ENCODE measurements at regions not wholly inside any gene's neighbourhood (a gene's known extent, or its start where the extent isn't known, plus 50 kb on each side); places are given as distances from the start of the nearest gene placed in this dataset.

DNA sequence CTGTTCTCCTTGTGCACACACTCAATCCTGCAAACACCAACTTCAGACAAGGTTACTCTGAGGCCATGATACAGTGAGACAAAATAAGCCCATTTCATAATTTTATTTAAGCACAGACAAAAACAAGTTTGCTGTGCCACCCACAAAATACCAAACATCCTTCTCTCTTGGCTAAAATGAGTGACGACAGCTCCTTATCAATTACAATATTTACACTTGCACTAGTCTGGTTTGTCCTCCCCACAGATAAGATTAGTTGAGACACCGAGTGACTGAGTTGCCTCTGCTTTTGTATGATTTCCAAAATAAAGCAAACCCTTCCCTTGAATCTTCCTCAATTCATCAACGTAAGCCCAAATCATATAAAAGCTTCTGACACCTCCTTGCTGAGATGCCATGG, 233.5 kb upstream of the ATP10A start:
- H3K27me3 Mint-ChIP-seq: peaks cover 13% of the 10 kb centered on the region
- CTCF ChIA-PET: no interaction called here
- no peak overlapping the region for H3K27ac Mint-ChIP-seq

GRCh38 chr15:26095710-26096330, 232.7 kb upstream of the ATP10A start:
- Mint-ChIP-seq H3K4me3 (no peak overlapping the region), H3K9me3 (no peaks in the 10 kb centered on the region), H3K27ac (no peak overlapping the region), H3K36me3 (no peaks in the 10 kb centered on the region), H3K4me1 (no peaks in the 10 kb centered on the region), H3K27me3 (peaks cover 21% of the 10 kb centered on the region)
- no peak for DNase-seq
- CTCF ChIA-PET: no interaction called here

More for the DNA sequence above, 233.5 kb upstream of the ATP10A start:
- DNase-seq: no peak
- Mint-ChIP-seq H3K9me3 (no peaks in the 10 kb centered on the region), H3K36me3 (no peaks in the 10 kb centered on the region), H3K4me3 (no peak overlapping the region), H3K4me1 (no peaks in the 10 kb centered on the region)

DNA sequence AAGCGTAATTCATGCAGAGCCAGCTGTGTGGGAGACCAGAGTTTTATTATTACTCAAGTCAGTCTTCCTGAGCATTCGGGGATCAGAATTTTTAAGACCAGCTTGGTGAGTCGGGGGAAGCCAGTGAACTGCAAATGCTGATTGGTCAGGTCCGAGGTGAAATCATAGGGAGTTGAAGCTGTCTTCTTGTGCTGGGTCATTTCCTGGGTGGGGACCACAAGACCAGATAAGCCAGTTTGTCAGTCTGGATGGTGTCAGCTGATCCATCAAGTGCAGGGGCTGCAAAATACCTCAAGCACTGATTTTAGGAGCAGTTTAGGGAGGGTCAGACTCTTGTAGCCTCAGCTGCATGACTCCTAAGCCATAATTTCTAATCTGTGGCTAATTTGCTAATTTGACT, 228.1 kb upstream of the ATP10A start:
- DNase-seq: no peak
- H3K27ac Mint-ChIP-seq: no peak overlapping the region

DNA sequence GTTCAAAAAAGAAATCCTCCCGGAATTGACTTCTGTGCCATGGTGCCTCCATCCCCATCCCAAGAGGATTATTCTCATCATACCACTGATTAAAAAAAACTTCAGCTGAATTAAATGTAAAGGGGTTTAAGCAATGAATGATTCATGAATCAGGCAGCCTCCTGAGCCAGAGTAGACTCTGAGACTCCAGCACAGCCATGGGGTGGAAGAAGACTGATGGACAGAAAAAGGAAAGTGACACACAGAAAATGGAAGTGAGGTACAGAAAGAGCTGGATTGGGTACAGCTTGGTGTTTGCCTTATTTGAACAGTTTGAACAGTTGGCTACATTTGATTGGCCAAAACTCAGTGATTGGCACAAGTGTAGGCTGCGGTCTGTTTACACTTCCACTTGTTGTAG, 224.8 kb upstream of the ATP10A start:
- no peak for DNase-seq

More for the DNA sequence above, 228.1 kb upstream of the ATP10A start:
- CTCF ChIA-PET: no interaction called here
- Mint-ChIP-seq H3K4me1 (no peaks in the 10 kb centered on the region), H3K9me3 (no peaks in the 10 kb centered on the region), H3K27me3 (peaks cover 22% of the 10 kb centered on the region), H3K4me3 (no peak overlapping the region), H3K36me3 (no peaks in the 10 kb centered on the region)

DNA sequence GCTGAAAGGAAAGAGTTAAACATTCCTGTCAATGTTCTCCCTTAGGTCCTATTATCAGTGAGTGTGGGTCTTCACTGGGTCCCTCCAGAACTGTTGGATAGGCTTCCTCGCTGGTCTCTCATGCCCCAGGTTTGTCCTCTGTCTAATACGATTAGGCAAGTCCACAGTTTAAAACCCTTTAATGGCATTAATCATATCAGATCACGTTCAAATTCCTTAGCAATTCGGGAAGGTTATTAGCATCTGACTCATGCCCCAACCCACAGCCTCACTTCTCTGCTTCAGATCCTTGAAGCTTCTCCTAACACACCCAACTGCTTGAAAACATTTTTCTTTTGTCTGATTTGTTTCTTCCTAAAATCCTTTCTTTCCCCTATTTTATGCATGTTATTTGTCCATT, 224.3 kb upstream of the ATP10A start:
- Mint-ChIP-seq H3K4me3 (no peak overlapping the region), H3K27ac (no peak overlapping the region), H3K36me3 (no peaks in the 10 kb centered on the region), H3K9me3 (no peaks in the 10 kb centered on the region), H3K4me1 (peaks cover 10% of the 10 kb centered on the region), H3K27me3 (peaks cover 14% of the 10 kb centered on the region)
- DNase-seq: no peak
- CTCF ChIA-PET: no interaction called here

More for the DNA sequence above, 224.8 kb upstream of the ATP10A start:
- Mint-ChIP-seq H3K27ac (no peak overlapping the region), H3K9me3 (no peaks in the 10 kb centered on the region), H3K4me3 (no peak overlapping the region), H3K27me3 (peaks cover 13% of the 10 kb centered on the region), H3K36me3 (no peaks in the 10 kb centered on the region), H3K4me1 (peaks cover 5% of the 10 kb centered on the region)
- CTCF ChIA-PET: no interaction called here

DNA sequence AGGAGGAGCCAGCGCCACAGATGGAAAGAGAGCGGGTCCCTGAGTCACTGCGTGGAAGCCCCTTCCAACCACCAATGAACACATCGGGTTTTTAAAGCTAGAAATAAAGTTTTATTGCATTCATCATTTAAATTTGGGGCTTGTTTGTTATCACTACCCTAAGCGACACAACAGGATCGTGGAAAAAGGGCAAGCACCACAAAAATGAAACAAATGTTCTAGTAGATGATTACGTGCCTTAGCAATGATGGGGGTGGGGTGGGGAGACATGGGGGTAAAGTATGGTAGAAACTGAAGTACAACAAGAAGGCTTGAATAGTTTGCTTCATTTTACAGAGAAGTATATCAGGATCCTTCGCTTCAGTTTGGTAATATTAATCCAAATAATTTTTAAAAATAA, 221.6 kb upstream of the ATP10A start:
- no peak for DNase-seq
- H3K4me3 Mint-ChIP-seq: no peak overlapping the region

DNA sequence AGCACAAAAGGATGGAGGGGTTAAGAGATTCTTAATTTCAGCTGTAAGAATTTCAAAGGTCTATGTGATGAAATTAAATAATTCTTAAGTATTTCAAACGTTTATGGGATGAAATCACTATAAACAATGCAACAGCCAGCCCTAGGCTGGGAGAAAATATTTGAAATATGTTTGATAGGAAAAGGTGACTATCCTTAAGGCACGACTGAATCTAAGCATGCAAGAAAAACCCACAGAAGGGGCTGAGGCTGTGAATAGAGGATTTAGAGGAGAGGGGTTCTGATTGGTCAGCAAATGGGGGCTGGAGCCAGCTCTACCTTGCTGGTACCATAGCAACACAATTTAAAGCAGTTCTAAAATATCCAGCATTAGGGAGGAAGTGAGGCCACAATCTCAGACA, 220.8 kb upstream of the ATP10A start:
- CTCF ChIA-PET: no interaction called here
- Mint-ChIP-seq H3K27ac (no peak overlapping the region), H3K4me3 (no peak overlapping the region), H3K36me3 (peaks cover 3% of the 10 kb centered on the region), H3K4me1 (peaks cover 23% of the 10 kb centered on the region), H3K9me3 (no peaks in the 10 kb centered on the region), H3K27me3 (peaks cover 19% of the 10 kb centered on the region)
- DNase-seq: no peak

More for the DNA sequence above, 221.6 kb upstream of the ATP10A start:
- peaks cover 23% of the 10 kb centered on the region for H3K4me1 Mint-ChIP-seq
- H3K36me3 Mint-ChIP-seq: peaks cover 3% of the 10 kb centered on the region
- no peaks in the 10 kb centered on the region for H3K9me3 Mint-ChIP-seq
- CTCF ChIA-PET: no interaction called here
- no peak overlapping the region for H3K27ac Mint-ChIP-seq
- H3K27me3 Mint-ChIP-seq: peaks cover 19% of the 10 kb centered on the region

- peak overlapping the region; percentile 95 for H3K27ac Mint-ChIP-seq
- peak overlapping the region; percentile 77 for H3K4me3 Mint-ChIP-seq
- no peaks in the 10 kb centered on the region for H3K9me3 Mint-ChIP-seq
- peaks cover 3% of the 10 kb centered on the region for H3K36me3 Mint-ChIP-seq
- CTCF ChIA-PET: no interaction called here
- H3K4me1 Mint-ChIP-seq: peaks cover 23% of the 10 kb centered on the region
- peaks cover 19% of the 10 kb centered on the region for H3K27me3 Mint-ChIP-seq
- DNase-seq: no peak
These were observed 220.3 kb upstream of the ATP10A start for GRCh38 chr15:26083457-26083856.

DNA sequence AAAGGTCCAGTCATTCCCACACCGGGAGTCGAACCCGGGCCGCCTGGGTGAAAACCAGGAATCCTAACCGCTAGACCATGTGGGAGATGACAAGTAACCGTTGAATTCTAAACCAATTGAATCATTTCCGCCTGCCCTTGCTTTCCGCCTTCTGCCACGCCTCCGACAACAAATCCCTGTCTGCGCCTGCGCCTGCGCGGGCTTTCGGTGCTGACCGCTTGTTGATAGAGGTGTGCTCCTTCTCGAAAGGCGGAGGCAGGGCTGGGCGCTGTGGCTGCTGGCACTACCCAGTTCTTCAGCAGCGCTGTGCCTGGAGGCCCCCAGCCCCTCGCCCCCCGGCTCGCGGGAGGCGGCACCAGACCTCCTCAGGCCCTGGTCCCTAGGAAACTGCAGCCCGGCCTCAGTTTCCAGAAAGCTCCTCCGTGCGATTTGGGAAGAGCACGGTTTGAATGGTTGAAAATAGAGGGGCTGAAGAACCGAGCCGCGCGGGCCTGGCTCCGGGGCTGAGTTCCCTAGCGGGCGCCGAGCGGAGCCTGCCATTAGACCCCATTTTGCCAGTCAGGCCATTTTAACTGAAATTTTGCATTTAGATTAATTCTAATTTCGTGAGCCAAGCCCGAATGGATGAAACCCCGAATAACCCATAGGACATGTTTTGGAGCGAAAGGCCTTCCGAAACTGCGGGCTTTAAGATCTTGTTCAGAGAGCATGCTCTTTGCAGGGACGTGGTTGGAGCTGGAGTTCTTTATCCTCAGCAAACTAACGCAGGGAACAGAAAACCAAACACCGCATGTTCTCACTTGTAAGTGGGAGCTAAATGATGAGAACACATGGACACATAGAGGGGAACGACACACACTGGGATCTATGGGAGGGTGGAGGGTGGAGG, 219.3 kb upstream of the ATP10A start:
- peak overlapping the region; percentile 95 for H3K27ac Mint-ChIP-seq
- peak; percentile 96 for DNase-seq
- peaks cover 19% of the 10 kb centered on the region for H3K27me3 Mint-ChIP-seq
- H3K9me3 Mint-ChIP-seq: no peaks in the 10 kb centered on the region
- H3K4me1 Mint-ChIP-seq: peaks cover 23% of the 10 kb centered on the region
- CTCF ChIA-PET: no interaction called here
- H3K36me3 Mint-ChIP-seq: peaks cover 3% of the 10 kb centered on the region
- peak overlapping the region; percentile 77 for H3K4me3 Mint-ChIP-seq

GRCh38 chr15:26081758-26082220, 218.7 kb upstream of the ATP10A start:
- peaks cover 23% of the 10 kb centered on the region for H3K4me1 Mint-ChIP-seq
- H3K27me3 Mint-ChIP-seq: peaks cover 19% of the 10 kb centered on the region
- DNase-seq: no peak
- CTCF ChIA-PET: no interaction called here
- peak overlapping the region; percentile 77 for H3K4me3 Mint-ChIP-seq
- H3K36me3 Mint-ChIP-seq: peaks cover 3% of the 10 kb centered on the region
- no peaks in the 10 kb centered on the region for H3K9me3 Mint-ChIP-seq
- H3K27ac Mint-ChIP-seq: peak overlapping the region; percentile 95

- Mint-ChIP-seq H3K4me1 (no peaks in the 10 kb centered on the region), H3K9me3 (no peaks in the 10 kb centered on the region), H3K27me3 (peaks cover 9% of the 10 kb centered on the region), H3K27ac (no peak overlapping the region), H3K36me3 (no peaks in the 10 kb centered on the region), H3K4me3 (no peak overlapping the region)
- DNase-seq: no peak
- CTCF ChIA-PET: no interaction called here
These were observed 212.6 kb upstream of the ATP10A start for GRCh38 chr15:26075770-26076169.

- Mint-ChIP-seq H3K4me1 (no peaks in the 10 kb centered on the region), H3K9me3 (no peaks in the 10 kb centered on the region), H3K27me3 (peaks cover 6% of the 10 kb centered on the region), H3K4me3 (no peak overlapping the region), H3K36me3 (no peaks in the 10 kb centered on the region), H3K27ac (no peak overlapping the region)
- DNase-seq: no peak
- CTCF ChIA-PET: no interaction called here
These were observed 210.6 kb upstream of the ATP10A start for GRCh38 chr15:26073430-26074333.

GRCh38 chr15:26070095-26070532, 207.0 kb upstream of the ATP10A start:
- CTCF ChIA-PET: no interaction called here
- H3K27me3 Mint-ChIP-seq: peaks cover 12% of the 10 kb centered on the region
- H3K9me3 Mint-ChIP-seq: no peaks in the 10 kb centered on the region
- H3K27ac Mint-ChIP-seq: no peak overlapping the region
- no peaks in the 10 kb centered on the region for H3K4me1 Mint-ChIP-seq
- H3K4me3 Mint-ChIP-seq: no peak overlapping the region
- no peak for DNase-seq
- H3K36me3 Mint-ChIP-seq: no peaks in the 10 kb centered on the region

GRCh38 chr15:26069231-26069641, 206.1 kb upstream of the ATP10A start:
- DNase-seq: no peak
- H3K9me3 Mint-ChIP-seq: no peaks in the 10 kb centered on the region
- H3K4me1 Mint-ChIP-seq: no peaks in the 10 kb centered on the region
- CTCF ChIA-PET: no interaction called here
- H3K27me3 Mint-ChIP-seq: peaks cover 12% of the 10 kb centered on the region
- no peak overlapping the region for H3K27ac Mint-ChIP-seq
- no peak overlapping the region for H3K4me3 Mint-ChIP-seq
- no peaks in the 10 kb centered on the region for H3K36me3 Mint-ChIP-seq
